ELR (cell line): ENCODE measurements at regions not wholly inside any gene's neighbourhood (a gene's known extent, or its start where the extent isn't known, plus 50 kb on each side); places are given as distances from the start of the nearest gene placed in this dataset.
A peak's percentile ranks its signal among the peaks of the same experiment; 100 is the strongest.

ENCODE experiments used
- DNase-seq: peaks from one replicate; pipeline ENCODE4 v3.0.0-alpha.2; 2015; ENCODE audit warnings: low read depth

DNA sequence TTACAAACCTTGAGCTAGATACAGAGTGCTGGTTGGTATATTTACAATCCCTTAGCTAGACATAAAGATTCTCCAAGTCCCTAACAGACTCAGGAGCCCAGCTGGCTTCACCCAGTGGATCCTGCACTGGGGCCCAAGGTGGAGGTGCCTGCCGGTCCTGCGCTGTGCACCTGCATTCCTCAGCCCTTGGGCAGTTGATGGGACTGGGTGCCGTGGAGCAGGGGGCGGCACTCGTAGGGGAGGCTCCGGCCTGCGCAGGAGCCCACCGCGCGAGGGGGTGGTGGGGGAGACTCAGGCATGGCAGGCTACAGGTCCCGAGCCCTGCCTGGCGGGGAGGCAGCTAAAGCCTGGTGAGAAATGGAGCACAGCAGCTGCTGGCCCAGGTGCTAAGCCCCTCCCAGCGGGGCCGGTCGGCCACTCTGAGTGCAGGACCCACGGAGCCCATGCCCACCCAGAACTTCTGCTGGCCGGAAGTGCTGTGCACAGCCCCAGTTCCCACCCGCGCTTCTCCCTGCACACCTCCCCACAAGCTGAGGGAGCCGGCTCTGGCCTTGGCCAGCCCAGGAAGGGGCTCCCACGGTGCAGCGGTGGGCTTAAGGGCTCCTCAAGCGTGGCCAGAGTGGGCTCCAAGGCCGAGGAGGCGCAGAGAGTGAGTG lies 1464.7 kb downstream of the EFNA5 start:
- no peak for DNase-seq

GRCh38 chr5:106202035-106202434 lies 1468.7 kb downstream of the EFNA5 start:
- no peak for DNase-seq

DNA sequence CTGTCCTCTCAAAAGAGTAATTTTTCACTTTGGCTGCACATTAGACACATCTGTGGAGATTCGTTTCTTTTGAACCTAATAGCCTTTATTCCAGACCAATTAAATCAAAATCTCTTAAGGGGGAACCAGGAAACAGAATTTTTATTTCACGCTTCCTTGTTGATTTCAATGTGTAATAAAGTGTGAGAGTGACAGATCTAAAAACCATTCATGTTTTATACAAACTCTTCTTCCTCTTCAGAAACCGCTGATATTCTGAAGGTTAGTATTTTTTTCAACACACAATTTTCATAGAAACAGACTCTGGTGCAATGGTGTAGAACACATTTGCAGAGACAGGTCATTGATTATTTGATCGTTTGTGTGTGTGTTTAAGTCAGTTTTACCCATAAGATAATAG lies 1469.8 kb downstream of the EFNA5 start:
- DNase-seq, result no peak

GRCh38 chr5:106195679-106196474 lies 1474.9 kb downstream of the EFNA5 start:
- DNase-seq, result no peak

DNA sequence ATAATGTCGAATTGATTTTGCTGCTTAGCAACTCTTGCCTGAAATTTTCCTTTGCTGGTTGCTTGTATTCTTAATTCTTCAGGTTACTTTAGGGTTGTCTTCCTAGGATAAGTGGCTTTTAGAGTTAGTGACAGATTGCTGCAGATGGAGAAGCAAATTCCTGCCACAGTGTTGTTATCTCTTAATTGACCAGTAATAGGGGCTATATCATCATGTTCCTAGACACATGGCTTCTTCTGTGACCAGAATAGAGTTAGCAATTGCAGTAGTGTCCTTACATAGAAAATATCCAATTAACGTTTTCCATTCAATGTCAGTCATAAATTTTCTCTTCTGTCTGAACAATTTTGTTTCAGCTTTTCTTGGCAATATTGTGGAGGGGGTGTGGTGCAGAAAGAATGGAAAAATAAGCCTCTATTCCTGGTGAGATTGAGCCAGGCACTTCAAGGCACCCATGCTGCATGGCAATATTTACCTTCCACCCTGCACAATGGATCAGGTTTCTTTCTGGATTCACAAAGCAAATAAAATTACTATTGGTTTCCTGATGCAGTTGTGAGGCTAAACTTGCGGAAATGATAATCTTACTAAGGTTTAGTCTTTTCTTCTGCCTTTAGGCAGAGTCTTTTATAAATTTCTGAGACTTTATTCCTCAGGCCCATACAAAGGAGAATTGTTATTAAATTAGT lies 1481.5 kb downstream of the EFNA5 start:
- no peak for DNase-seq

DNA sequence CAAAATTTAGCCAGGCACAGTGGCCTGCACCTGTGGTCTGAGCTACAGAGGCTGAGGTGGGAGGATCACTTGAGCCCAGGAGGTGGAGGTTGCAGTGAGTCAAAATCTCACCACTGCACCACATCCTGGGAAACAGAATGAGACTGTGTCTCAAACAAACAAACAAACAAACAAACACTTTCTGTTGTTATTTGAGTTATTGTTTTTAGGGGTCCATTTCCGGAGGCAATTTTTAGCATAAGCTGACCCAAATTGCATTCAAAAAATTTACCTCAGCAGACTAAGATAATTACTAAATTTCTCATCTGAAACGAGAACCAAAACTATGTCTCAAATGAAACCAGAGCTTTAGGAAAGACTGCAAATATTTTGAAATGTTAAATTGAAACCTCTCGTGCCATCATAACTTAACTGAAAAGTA lies 1485.1 kb downstream of the EFNA5 start:
- no peak for DNase-seq

- DNase-seq, result no peak
Observed at GRCh38 chr5:106174903-106175302, 1495.8 kb downstream of the EFNA5 start.

DNA sequence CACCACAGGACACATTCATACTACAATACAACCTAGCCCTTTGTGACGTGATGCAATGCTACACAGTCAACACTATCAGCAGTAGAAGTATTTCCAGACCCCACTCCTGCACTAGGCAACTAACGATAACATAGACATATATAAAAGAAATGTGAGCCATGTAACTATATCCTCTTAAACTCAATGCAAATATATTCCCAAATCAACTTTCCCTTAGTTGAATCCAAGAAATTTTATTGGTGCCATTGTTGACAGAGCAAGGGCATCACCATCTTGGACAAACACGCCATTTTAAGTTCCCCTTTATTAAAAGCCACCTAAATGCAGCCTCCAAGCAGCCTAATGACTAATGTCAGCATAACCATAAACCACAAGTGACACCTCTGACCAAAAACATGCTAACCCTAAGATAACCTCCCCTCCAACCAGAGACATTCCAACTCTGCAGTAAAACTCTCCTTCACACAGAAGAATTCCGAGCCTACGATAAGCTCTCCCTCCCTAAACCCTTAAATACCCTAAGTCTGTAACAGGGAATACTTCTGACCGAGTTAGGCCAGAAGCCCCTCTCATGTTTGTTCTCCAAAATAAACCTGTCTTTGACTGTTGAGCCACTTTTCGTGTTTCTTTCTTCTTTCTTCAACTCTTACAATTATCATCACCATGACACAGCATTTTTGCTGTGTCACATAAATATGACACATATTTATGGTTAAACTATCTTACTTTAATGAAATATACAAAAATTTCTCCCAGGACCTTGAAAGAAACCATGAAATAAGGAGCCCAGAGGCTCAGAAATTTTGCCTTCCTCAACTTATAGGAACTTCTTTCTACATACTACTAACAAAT lies 1497.8 kb downstream of the EFNA5 start:
- DNase-seq, result no peak

- DNase-seq, result peak; percentile 38
Observed at GRCh38 chr5:106171708-106172107, 1499.0 kb downstream of the EFNA5 start.

GRCh38 chr5:106171132-106171531 lies 1499.6 kb downstream of the EFNA5 start:
- DNase-seq, result peak; percentile 30

DNA sequence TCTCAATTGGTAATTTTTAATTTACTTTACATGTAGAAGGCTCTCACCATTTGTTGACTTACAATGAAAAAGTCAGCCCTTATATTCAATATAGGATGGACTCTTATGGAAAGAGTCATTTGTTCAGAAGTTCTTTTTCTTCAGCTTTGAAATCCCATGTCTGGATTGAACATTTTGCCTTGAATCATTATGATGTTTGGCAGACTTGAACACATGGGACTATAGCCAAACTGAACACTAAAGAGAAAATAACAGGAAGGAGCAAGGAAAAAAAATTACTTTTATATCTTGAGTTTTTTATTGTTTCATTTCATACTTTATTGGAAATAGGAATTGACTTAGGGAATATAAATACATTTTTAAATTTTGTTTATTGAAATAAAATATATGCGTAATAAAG lies 1503.0 kb downstream of the EFNA5 start:
- DNase-seq, result no peak

GRCh38 chr5:106163233-106163632 lies 1507.5 kb downstream of the EFNA5 start:
- no peak for DNase-seq

DNA sequence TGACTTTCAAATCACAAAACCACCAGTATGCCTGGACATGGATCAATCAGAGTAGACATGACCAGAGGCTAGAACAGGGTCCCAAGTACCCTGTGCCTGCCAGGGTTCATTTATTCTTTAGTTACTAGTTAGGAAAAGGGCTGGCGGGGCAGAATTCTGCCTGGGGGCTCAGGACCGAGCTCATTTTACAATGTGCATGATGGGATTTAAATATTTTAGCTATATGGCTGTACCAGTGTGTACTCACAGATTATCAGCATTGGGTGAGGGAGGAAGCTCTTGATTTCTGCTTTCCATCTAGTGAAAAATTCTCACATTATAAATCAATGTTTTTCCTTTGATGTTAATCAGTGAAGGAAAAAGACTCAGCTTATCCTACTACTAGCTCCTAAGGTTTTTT lies 1511.1 kb downstream of the EFNA5 start:
- DNase-seq, result no peak

- no peak for DNase-seq
Observed at GRCh38 chr5:106154280-106154716, 1516.4 kb downstream of the EFNA5 start.

- DNase-seq, result no peak
Observed at GRCh38 chr5:106152569-106152968, 1518.2 kb downstream of the EFNA5 start.

GRCh38 chr5:106142116-106142515 lies 1528.6 kb downstream of the EFNA5 start:
- no peak for DNase-seq

DNA sequence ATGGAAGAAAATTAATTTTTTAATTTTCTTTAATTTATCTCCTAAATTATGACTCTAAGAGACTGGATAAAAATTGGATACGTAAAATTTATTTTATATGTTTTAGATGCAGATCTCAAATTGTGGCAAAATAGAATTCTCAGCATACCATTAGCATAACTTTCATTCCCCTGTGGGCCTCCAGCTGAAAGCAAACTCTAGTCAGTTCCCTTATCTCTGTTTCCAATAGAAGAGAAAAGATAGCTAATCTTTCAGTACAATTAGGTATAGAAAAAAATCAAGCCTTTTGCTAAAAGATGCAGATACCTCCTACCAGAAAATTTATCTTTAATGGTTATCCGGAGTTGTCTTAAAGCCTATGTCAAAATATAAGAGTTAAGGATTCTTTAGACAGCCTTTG lies 1530.6 kb downstream of the EFNA5 start:
- DNase-seq, result no peak

GRCh38 chr5:106136061-106136460 lies 1534.7 kb downstream of the EFNA5 start:
- DNase-seq, result no peak

- DNase-seq, result no peak
Observed at GRCh38 chr5:106135473-106135872, 1535.3 kb downstream of the EFNA5 start.

- DNase-seq, result no peak
Observed at GRCh38 chr5:106134549-106134948, 1536.2 kb downstream of the EFNA5 start.

DNA sequence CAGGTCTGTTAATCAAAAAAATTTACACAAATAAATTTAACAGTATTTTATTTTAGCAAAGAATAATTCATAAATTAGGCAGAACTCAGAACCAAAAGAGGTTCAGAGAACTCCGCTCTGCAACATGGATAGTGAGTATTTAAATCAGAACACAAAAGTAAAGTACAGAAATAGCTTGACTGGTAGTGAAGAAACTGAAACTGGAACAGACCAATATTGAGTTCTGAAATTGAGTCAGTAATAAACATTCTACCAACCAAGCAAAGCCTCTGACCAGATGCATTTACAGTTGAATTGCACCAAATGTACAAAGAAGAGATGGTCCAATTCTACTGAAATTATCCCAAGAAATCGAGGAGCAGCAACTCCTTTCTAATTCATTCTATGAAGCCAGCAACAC lies 1542.8 kb downstream of the EFNA5 start:
- no peak for DNase-seq

DNA sequence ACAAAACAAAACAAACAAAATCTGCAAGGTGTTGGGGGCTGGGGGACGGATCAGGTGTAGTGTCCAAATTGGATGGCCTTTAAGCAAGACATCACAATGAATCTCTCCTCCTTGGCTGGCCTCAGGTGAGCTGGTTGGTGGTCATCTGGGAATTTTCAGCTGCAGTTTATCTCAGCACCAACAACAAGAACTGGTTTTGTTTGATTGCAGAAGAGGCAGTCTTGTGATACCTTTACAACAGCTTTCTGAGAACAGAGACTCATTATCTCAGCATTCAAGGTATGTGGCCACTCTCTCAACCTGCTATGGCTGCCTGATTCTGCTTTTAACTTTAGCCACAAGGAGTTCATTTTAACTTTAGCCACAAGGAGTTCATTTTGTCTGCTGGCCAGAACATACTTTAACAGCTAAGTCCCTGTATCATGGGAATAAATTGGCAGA lies 1543.4 kb downstream of the EFNA5 start:
- DNase-seq, result no peak
